DND-41 (cell line): ENCODE measurements at regions not wholly inside any gene's neighbourhood (a gene's known extent, or its start where the extent isn't known, plus 50 kb on each side); places are given as distances from the start of the nearest gene placed in this dataset.

Experiments used
- CTCF ChIP-seq: IDR thresholded peaks from 2 replicates; pipeline ENCODE4 v1.5.1; 2012; ENCODE audit warnings: borderline replicate concordance, low read length, moderate library complexity, mild to moderate bottlenecking; ENCODE audit not compliant: poor library complexity, severe bottlenecking; ENCODE audit errors: extremely low read depth
- EZH2 ChIP-seq: IDR thresholded peaks from 3 replicates; pipeline ENCODE4 v1.6.1; 2012; ENCODE audit warnings: borderline replicate concordance, low read depth, mild to moderate bottlenecking, moderate library complexity, low read length, inconsistent platforms; ENCODE audit not compliant: severe bottlenecking

DNA sequence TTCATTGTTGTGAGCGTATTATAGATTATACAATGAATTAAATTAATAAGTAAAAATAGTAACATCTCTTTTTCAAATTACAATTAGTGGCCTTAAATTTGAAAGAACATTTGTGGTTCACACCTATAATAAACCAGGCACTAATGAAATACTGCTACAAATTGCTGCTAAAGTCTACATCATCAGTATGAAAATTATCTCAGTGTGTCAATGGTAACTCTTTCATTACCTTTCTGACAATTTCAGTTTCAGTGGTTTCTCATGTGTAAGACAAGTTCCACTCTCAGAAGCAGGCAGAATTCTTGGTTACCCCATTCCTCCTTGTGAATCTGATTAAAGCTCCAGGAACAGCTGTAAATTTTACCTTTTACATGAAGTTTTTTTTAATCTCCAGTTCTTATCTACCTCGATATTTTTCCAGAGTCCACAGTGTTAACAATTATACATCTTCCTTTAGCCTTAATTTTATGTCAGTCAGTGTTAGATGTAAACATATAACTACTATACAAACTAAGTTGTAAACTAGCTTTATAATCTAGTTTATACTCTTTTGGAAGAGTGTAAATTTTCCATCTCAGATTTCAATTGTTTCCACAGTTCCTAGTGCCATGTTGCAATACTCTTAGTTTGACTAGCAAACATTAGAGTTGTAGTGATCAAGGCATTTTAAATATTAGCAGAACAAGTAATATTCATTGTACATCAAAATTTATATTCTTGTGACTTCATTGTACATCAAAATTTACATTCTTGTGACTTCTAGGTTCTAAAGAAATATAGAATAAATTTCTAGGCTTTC lies 1038.4 kb downstream of the EPHA7 start:
- no peak for TF ChIP-seq CTCF
- TF ChIP-seq EZH2, result no peak
